ENCODE measurements at regions not wholly inside any gene's neighbourhood (a gene's known extent, or its start where the extent isn't known, plus 50 kb on each side); places are given as distances from the start of the nearest gene placed in this dataset.

DNA sequence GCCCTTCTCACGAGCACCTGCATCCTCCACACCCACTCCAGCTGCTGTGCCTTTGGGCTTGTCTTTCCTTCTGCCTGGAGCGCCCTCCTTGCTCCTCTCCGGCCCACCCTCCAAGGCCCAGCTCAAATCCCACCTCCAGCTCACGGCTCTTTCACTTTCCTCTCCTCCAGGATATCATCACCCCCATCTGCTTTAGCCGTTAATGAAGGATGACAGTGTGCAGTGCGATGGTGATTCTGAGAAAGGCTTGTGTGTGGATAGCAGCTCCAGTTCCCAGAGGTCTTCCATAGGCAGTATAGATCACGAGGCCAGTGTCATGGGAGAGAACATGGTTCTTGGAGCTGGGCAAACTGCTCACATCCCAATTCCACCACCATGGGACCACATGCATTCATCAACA, 237.4 kb downstream of the TLE3 start:
- TF ChIP-seq, protein P1, sequence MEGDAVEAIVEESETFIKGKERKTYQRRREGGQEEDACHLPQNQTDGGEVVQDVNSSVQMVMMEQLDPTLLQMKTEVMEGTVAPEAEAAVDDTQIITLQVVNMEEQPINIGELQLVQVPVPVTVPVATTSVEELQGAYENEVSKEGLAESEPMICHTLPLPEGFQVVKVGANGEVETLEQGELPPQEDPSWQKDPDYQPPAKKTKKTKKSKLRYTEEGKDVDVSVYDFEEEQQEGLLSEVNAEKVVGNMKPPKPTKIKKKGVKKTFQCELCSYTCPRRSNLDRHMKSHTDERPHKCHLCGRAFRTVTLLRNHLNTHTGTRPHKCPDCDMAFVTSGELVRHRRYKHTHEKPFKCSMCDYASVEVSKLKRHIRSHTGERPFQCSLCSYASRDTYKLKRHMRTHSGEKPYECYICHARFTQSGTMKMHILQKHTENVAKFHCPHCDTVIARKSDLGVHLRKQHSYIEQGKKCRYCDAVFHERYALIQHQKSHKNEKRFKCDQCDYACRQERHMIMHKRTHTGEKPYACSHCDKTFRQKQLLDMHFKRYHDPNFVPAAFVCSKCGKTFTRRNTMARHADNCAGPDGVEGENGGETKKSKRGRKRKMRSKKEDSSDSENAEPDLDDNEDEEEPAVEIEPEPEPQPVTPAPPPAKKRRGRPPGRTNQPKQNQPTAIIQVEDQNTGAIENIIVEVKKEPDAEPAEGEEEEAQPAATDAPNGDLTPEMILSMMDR (IDR thresholded peaks at IDR 0.05; ENCODE audit: low read length): no peak
- no peak for TF ChIP-seq EZH2 (IDR thresholded peaks at IDR 0.05; ENCODE audit: borderline replicate concordance, low read length)
